Activated CD8-positive, alpha-beta memory T cell treated with anti-CD3 and anti-CD28 coated beads for 1 hour (primary cell): ENCODE measurements at regions not wholly inside any gene's neighbourhood (a gene's known extent, or its start where the extent isn't known, plus 50 kb on each side); places are given as distances from the start of the nearest gene placed in this dataset.
"Not testable (repeated sequence)": the region's sequence is repeated elsewhere in the genome, so short reads cannot be mapped to it uniquely, and the experiment has no call there.

Experiments used
- DNase-seq, 2 donors: peaks; one replicate each; pipeline ENCODE4 v3.0.0-alpha.2; 2020; ENCODE audit warnings: low read depth in 1 of 2; ENCODE audit errors: extremely low read depth in 1 of 2

DNA sequence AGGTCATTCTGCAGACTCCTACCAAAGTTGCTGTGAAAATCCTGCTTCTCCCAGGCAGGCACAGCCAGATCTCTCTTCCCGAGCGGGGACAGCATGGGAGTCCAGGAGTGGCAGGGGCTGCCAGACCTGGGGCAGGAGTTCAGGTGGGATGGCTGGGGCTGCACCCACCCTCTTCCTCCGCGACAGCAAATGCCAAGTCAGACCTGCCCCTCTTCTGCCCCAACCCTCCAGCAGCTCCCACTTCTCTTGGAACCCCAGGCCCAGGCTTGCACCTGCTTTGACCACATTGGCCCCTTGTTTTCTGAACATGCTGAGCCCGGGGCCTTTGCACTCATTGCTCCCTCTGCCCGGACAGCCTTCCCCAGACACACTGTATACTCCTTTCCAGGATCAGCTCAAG, 288.2 kb upstream of the HS6ST1 start:
- no peak for DNase-seq

GRCh38 chr2:128607440-128607839, 288.8 kb upstream of the HS6ST1 start:
- no peak for DNase-seq

- no peak for DNase-seq
These were observed 289.3 kb upstream of the HS6ST1 start for GRCh38 chr2:128607911-128608506.

GRCh38 chr2:128608921-128609880, 290.5 kb upstream of the HS6ST1 start:
- DNase-seq, result no peak

- no peak for DNase-seq
These were observed 291.8 kb upstream of the HS6ST1 start for GRCh38 chr2:128610496-128610895.

DNA sequence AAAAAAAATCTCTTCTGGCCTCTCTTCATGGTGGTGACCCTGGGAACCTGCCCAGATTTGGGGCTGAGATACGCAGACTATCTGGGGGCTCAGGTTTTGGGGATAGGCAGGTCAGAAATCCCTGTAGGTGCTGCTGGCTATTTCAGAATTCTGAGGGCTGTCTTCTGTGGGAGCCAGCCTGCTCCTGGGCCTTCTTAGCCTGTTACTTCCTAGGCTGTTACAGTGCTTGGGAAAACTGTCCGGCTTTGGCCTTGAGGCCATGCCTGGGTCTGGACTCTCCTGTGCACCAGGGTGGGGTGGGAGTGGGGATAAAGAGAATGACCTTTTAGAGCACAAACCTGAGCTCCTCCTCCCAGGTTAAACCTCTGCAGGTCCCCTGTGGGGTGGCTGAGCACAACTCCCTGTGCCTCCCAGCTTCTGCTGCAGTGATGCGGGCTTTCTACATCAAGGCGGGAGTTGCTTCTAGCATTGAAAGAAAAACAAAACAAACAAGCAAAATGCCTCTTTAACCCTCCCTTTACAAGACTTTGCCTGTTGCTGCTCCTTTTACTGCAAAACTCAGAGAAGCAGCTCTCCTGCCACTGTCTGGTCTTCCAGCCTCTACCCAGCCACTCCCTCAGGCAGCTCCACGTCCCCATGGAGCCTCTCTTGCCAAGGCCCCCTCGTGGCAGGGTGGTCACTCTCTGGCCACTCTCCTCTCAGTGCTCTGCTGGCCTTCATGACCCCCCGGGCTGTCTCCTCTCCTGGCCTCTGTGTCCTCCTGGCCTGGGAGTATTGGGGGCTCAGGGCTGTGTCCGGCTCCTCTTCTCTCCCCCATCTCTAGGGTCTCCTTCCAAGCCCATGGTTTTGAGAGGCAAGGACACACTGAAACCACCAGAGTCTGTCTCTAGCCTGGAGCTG, 293.0 kb upstream of the HS6ST1 start:
- DNase-seq, result no peak

DNA sequence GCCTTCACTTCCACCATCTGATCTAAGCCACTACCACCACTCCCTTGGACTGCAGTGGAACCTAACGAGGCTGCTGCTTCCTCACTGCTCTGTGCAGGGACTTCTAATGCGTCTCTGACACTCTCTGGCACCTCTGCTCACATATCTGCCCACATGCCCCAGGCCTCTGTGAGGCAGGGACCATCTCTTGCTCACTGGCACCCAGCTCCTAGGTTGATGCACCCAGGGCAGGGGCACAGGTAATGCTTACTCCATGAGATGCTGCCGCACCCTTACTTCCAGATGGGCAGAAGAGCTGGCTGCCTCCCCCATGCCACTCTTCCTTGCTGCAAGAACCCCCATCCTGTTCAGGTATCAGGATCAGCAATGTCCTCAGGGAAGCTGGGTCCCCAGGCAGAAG, 294.0 kb upstream of the HS6ST1 start:
- DNase-seq, result no peak

DNA sequence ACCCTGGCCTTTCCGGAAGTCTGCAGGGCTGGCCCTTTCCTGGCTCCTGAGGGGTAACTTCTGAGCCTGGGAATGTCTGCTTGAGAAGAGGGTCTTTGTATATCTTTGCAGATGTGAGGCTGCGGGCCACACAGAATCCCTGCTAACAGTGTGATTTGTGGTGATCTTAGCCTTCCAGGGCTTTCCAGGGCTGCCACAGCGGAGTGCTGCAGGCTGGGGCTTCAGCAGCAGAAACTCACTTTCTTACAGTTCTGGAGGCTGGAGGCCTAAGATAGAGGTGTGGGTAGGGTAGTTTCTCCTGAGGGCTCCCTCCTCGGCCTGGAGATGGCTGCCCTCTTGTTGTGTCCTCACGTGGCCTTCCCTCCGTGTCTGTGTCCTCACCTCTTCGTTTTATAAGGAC, 294.7 kb upstream of the HS6ST1 start:
- DNase-seq, result no peak

DNA sequence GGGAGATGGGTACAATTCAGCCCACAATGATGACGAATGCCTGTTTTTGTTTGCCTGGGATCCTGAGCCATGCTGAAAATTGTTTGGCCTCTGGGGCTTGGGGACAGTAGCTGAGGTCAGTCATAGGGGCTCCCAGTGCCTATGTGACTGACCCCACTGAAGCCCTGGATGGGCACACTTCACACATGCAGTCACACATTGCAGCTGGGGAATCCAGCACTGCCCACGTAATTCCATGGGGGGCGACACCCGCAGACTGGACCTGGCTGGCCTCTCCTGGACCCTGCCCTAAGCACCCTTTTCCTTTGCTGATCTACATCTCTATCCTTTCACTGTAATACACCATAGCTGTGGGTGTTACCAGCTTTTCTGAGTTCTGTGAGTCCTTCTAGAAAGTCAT, 295.2 kb upstream of the HS6ST1 start:
- DNase-seq, result no peak

- DNase-seq, result not testable (repeated sequence)
These were observed 296.2 kb upstream of the HS6ST1 start for GRCh38 chr2:128614907-128615306.

DNA sequence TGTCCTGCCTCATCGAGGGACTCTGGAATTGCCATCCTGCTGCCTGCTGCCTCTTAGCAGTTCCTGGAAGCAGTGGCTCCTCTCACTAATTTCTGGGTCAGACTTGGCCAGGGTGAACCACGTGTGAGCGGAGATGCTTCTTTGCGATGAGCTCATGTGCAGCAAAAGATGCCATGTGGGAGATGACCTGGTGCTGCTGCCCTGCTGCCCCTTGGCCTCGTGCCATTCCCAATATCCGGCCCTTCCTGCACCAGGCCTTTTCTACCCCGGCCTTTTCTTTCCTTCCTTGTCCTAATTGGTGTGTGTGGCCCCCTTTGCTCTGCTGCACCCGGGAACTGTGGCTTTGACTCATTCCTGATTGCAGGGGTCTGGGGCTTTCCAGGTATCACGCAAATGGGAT, 296.9 kb upstream of the HS6ST1 start:
- DNase-seq, result no peak

DNA sequence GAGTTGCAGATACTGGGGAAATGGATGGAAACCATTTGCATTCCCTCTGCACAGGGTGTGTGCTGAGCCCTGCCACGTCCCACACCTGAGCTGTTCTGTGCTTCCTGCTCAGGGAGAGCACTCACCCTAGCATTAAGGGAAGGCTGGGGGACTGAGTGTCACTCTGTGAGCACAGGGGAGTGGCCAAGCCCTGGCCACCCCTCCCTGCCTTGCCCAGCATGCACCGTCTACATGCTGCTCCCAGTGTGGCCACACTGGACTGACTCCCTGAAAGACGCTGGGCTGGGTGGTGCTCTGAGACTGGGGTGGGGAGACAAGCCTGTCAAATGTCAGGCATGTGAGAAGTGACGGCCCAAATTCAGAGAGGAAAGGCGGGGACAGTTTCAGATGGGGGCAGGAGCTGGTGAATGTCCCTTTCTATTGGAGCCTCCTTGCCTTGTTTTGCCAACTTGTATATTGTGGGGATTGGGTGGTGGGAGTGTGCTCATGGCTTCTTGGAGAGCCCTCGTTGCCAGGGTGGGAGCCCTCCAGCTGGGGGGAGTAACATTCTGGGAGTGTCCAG, 298.4 kb upstream of the HS6ST1 start:
- DNase-seq, result no peak

GRCh38 chr2:128617661-128618060, 299.0 kb upstream of the HS6ST1 start:
- DNase-seq, result no peak

- DNase-seq, result no peak
These were observed 300.0 kb upstream of the HS6ST1 start for GRCh38 chr2:128618642-128619041.

- DNase-seq, result no peak
These were observed 301.0 kb upstream of the HS6ST1 start for GRCh38 chr2:128619471-128620325.

DNA sequence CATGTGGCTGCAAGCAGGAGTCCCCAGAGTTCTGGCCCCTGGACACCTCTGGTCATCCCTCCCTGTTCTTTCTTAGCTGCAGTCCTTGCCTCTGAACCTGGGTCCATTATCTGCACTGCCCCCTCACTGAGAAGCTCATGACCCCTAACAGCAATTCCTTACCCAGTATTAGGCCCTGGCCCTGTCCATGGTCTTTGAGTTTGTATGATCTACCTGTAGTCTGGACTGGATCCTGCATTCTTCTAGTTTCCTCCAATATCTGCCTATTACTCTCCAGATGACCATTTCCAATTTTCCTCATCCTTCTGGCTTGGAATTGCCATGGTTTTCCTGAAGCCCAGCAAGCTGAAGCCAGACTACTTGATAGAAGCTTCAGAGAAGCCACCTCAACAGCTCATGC, 302.4 kb upstream of the HS6ST1 start:
- DNase-seq, result no peak

DNA sequence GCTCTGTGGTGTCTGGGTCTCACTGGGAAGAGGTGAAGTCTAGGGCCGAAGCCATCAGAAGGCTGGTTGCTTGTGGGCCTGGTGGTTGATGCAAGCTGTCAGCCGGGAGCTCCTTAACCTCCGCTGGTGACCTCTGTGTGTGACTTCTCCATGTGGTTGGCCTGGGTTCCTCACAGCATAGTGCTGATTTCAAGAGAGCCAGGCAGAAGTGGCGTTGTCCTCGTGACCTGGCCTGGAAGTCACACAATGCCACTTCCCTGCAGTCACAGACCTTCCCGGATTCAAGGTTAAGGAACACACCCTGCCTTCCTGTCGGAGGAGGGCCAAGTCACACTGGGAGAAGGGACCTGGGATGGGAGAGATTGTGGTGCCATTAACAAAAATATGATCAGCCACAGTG, 303.7 kb upstream of the HS6ST1 start:
- DNase-seq, result no peak

GRCh38 chr2:128622955-128623620, 304.4 kb upstream of the HS6ST1 start:
- DNase-seq, result no peak
